HG02870 (cell line): ENCODE measurements at regions not wholly inside any gene's neighbourhood (a gene's known extent, or its start where the extent isn't known, plus 50 kb on each side); places are given as distances from the start of the nearest gene placed in this dataset.
"Not testable (repeated sequence)": the region's sequence is repeated elsewhere in the genome, so short reads cannot be mapped to it uniquely, and the experiment has no call there.

Source experiments
- ATAC-seq: cut with Tn5 transposase; IDR thresholded peaks from one replicate; pipeline ENCODE4 v1.9.1; 2021; ENCODE audit warnings: mild to moderate bottlenecking, moderate library complexity; ENCODE audit not compliant: unreplicated experiment

DNA sequence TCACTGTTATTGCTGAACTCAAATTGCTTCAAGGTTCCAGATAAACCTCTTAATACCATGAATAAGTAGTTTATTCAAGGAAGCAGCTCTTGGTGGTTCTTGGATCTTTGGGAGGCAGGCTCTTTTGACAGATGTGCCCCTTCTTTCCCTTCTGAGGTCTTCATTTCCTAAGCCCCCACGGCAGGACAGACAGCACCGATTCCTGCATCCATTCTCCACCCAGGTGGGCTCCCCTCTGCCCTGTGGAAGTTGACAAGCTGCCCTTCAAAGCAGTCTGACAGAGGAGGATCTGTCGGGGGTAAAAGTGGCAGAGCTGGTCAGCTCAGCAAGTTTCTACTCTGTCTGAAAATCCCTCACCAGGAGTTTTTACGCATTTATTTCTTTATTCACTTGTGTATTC lies 605.3 kb upstream of the B3GAT1 start:
- no peak for ATAC-seq

DNA sequence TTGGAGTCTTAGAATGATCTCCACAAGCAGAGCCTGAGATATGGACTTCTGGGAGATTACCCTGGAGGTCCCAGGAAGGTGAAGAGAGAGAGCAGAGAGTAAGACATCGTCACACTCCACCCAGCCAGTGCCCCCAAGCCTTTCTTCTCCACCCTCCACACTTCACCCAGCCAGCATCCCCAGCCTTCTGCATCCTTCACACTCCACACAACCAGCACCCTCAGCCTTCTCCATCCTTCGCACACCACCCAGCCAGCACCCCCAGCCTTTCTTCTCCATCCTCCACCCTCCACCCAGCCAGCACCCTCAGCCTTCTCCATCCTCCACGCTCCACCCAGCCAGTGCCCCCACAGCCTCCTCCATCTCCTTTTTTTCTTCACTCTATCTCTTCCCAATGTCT lies 603.9 kb upstream of the B3GAT1 start:
- ATAC-seq = no peak

DNA sequence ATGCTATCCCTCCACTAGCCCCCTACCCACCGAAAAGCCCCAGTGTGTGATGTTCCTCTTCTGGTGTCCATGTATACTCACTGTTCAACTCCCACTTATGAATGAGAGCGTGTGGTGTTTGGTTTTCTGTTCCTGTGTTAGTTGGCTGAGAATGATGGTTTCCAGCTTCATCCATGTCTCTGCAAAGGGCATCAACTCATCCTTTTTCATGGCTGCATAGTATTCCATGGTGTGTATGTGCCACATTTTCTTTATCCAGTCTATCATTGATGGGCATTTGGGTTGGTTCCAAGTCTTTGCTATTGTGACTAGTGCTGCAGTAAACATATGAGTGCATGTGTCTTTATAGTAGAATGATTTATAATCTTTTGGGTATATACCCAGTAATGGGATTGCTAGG lies 599.3 kb upstream of the B3GAT1 start:
- not testable (repeated sequence) for ATAC-seq

DNA sequence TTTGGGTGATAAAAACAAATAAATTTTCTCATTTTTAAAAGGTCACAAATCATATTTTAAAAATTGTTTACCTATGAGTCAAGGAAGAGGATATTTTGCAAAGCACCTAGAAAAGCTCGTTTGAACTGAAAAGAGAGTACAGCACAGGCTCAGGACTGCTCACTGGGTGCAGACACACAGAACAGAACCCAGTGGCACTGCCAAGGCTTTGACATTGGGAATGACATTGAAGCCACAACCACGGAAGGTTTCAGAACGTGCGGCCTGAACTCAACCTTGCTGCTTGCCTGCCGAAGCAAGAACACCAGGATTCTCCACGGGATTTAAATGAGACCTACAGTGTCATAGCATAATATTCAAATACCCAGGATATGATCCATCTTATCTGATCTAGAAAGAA lies 597.1 kb upstream of the B3GAT1 start:
- ATAC-seq = no peak

DNA sequence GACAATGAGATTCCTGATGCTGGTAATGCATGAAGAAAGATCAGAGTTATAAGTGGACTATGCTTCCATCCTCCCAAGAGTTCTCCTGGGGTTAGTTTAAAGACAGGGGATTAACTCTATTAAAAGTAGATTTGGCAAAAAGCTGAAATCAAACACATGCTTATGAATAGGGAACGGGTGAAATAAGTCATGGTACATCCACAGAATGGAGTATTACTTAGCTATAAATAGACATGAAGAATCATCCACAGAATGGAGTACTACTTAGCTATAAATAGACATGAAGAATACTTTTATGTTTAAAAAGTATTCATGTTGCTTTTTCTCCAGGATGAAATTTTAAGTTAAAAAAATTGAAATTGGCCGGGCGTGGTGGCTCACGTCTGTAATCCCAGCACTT lies 596.4 kb upstream of the B3GAT1 start:
- ATAC-seq = no peak

DNA sequence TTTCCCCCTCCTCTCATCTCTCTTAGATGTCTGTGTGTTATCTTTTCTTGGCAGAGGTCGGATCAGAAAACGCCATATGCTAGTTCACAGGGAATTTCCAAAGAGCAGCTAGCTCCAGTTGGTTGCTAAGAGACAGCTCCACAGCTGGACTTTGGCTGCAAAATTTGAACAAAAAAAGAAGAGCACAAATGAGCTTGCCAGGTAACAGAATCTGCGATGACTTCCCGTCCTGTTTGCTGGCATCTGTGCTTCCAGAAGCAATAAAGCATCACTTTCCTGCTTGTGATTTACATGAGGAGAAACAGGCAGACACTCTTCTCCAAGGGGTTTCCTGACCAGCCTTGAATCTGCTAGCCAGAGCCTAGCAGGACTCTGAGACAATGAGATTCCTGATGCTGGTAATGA lies 596.0 kb upstream of the B3GAT1 start:
- no peak for ATAC-seq

DNA sequence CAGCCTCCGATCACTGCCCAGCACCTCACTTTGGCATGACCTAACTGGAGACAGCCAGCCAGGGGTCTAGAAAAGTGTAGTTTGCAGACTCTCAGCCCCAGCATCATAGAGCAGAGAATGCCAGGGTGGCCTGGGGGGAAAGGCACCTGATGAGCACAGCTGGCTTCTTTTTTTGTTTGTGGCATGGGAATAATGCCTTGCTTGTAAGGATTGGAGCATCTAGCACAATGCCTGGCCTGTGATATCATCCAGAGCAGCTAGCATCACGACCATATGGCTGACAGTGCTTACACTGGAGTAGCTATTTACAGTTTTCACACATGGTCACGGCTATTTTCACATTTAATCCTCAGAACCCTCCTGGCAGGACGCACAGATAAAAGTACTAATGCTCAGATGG lies 594.8 kb upstream of the B3GAT1 start:
- ATAC-seq = no peak

DNA sequence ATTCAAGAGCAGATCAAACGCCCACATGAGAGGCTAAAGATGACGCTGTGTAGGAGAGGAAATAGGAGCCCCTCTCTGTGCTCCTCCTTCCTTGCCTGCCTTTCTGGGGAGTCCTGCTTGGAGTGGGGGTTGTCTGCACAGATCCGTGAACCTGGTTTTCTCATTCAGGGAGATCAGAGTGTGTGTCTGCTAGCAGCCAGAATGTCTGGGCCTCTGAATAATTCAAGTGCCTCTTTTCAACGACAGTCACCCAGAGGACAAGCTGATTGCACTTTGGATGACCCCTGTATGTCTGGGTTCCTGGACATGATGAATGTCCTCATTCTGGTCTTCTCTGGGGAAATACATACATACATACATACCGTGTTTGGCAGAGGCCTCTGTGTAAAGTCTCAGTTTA lies 592.5 kb upstream of the B3GAT1 start:
- no peak for ATAC-seq

DNA sequence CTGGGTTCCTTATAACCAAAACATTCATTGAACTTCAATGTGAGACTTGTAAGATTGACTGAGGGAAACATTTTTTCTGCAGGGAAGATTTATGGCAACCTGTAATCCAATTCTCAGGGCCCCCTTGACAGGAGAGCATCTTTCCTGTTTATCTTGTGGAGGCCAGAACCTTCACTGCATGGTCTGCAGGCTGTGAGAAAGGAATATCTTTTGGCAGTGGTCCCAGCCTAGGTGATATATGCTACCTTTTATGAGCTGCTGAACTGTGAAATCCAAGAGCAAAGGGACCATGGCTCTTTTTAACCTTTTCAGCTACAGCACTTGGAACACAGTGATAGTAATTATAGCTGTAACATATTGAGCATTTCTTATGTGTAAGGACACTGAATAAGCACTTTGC lies 590.2 kb upstream of the B3GAT1 start:
- ATAC-seq = no peak

DNA sequence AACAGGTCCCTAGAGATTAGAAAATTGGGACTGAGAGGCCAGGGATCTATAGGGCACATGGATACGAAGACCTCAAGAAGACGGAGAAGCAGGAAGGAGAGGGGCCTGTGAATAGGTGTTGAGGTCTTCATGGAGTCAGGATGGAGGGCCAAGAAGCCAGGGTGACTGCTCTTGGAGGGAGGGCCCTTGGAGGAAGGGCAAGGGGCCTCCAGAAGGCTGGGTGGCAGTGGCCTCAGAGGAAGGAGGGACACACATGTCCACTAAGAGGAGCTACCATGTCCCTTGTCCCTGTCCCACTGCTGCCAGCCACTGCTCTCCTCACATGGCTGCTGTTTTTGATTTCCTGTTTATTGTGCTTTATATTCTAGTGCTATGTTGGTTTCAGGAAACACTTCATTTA lies 589.5 kb upstream of the B3GAT1 start:
- no peak for ATAC-seq

DNA sequence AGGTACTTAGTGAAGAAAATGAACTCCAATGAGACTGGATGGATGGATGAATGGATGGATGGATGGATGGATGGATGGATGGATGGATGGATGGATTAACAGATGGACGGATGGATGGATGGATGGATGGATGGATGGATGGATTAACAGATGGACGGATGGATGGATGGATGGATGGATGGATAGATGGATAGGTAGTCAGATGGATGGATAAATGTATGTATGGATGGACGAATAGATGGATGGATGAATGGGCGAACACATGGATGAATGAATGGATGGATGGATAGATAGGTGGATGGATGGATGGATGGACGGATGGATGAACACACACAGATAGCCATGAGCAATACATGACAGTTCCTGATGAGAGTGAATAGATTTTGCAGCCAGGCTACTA lies 589.0 kb upstream of the B3GAT1 start:
- not testable (repeated sequence) for ATAC-seq

DNA sequence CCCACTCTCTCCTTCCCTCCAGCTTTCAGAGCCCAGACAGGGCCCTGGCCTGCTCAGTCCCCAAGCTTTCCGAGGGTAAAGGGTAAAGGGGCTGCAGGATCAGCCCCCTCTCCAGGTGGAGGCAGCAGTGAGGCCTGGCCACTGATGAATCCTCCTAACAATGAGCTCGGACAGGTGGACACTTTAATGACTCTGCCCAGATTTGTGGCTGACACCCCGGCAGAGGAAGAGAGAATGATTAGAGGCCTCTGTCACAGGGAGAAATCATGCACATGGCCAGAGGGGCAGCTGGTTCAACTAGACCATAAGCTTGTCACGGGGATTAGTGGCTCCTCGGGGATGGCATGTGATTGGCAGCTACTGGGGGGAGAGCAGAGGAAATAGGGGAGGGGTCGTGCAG lies 587.5 kb upstream of the B3GAT1 start:
- no peak for ATAC-seq

DNA sequence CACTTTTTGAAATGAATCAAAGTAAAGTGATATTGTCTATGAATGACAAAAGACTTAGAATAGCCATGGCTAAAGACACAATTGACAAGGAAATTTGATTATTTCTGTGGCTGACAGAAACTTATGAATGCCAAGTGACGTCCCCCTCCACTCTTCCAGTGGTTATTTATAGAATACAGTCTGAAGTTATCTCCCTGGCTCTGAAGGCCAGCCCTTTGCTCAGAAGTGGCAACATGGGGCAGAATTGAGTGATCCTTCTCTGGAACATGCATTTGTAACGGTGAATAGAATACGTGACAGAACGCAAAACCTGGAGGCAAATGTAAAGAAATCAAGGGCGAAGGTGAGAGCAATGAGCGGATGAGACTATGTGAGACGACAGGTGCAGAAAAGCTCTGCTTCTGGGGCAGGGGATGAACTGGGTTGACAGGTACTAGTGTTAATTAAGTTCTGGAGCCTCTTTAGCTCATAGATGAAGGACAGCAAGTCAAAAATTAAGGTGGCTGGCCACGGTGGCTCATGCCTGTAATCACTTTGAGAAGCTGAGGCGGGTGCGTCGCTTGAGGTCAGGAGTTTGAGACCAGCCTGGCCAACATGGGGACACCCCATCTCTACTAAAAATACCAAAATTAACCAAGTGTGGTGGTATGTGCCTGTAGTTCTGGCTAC lies 585.7 kb upstream of the B3GAT1 start:
- no peak for ATAC-seq

DNA sequence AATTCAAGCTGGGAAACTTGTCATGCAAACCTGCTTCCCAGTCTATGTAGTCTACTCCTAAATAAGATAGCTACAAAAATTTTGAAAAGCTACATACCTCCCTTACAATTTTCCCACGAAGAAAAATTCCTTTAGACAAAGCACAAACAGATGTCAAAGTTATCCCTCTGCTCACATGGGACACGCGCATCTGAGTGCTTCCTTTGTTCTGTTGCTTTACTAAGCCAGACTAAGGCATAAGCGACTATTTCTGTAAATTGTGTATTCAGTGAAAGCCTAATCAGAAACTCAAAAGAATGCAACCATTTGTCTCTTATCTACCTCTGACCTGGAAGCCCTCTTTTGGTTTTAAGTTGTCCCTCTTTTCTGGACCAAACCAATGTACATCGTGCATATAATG lies 583.7 kb upstream of the B3GAT1 start:
- ATAC-seq = no peak

DNA sequence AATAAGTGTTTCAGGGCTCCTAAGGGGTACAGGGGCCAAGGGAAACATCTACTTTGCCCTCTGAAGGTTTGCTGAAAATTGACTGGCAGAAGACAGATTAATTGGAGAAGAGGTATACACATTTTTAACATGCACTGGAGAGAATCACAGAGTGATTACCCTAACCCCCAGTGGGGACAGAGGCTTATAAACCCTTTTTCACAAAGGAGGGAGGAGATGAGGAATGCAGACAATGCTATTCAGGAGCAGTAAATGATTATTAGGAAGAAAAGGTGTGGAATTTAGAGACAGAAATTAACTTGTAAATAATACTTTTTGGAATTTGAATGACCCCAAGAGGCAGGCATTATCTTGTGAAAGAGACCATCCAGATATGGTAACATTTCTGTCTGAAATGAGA lies 582.4 kb upstream of the B3GAT1 start:
- ATAC-seq = no peak

DNA sequence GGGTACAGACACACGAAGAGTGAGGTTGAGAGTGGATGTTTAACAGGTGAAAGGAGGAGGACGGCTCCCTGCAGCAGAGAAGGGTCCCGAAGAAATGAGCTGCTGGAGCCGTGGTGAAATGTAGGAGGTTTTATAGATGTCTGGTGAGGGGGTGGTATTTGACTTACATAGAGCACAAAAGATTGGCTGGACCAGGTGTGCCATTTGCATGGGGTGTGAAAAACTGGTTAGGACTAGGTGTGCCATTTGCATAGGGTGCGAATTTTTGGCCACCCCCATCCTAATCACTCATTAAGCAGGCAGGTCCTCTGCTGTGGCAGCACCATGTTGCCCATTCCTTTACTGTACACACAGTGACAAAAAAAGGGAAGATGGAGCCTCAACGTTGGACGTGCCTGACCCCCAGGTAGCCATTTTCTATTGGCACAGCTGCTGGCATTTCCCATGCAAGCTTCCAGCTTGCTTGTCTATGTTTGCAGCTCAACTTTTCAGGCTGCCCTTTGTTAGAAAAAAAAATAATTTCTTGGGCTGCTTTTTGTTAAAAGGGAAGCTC lies 581.7 kb upstream of the B3GAT1 start:
- ATAC-seq = no peak

DNA sequence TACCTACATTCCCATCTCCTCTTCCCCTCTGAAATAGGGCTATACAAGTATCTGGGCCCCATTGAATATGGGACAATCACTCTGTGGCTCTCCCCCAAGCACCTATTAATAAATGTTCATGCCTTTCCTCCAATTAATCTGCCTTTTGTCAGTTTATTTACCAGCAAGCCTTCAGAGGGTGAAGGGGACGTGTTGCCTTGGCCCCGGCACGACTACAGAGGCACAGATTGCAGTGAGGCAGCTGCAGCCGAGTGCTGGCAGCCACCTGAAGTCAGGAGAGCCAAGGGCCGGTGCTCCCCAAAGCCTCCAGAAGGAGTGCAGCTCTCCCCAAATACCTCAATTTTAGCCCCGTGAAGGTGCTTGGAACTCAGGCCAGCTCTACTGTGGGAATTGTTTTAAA lies 580.9 kb upstream of the B3GAT1 start:
- no peak for ATAC-seq

DNA sequence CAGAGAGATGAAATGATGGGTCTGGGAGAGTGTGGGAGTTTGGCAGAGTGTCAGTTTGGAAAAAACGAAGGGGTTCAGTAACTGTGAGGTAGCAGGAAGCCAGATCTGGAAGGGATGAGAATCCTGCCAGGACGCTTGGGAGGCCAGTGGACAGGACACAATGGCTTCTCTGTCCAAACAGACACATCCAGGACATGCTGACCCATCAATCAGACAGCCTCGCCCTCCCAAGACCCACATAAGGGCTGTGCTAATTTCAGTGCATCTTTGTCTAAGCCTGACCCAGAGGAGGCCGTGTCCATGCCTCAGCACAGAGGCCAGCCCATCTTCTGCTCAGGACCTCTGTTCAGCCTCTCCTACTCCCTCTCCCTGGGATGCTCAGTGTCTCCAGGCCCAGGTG lies 576.5 kb upstream of the B3GAT1 start:
- ATAC-seq = no peak

DNA sequence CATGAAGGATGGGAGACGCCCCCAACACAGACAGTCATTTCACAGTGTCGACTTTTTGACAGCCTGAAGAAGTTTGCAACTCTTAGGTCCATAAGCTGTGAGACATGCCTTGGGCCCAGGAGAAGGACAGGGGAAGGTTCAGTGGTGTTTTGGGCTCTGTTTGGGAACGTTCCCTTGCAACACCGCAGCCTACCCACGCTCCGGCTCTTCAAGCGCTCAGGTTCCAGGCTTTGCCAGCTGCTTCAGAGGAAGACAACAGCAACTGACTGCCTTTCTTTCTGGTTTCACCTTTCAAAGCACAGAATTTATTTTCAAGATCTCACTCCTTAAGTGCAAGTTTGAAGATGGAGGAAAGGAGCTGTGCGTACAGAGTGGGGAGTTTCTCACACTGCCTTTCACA lies 575.8 kb upstream of the B3GAT1 start:
- ATAC-seq = no peak

DNA sequence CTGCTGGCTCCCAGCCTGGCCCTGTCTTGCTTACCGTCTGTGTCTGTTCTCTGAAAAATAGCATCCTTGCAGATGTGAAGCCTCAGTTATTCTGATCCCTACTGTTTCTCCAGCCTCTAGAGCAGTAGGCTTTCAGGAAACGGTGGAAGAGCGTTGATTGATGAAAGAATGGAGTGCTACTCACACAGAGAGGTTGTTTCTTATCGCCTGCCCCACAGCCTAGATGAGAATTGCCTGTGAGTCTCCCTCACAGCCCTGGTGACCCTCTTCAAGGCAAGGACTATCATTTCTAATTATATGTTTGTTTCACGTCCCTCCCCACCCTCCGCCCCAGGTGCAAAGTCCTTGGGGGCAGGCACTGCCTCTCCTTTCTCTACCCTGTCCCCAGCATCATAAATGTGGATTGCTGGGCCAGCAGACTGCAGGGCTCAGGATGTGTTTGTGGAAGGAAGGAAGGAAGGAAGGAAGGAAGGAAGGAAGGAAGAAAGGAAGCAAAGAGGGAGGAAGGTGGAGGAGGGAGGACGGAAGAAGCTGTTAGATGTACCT lies 575.3 kb upstream of the B3GAT1 start:
- ATAC-seq = no peak

DNA sequence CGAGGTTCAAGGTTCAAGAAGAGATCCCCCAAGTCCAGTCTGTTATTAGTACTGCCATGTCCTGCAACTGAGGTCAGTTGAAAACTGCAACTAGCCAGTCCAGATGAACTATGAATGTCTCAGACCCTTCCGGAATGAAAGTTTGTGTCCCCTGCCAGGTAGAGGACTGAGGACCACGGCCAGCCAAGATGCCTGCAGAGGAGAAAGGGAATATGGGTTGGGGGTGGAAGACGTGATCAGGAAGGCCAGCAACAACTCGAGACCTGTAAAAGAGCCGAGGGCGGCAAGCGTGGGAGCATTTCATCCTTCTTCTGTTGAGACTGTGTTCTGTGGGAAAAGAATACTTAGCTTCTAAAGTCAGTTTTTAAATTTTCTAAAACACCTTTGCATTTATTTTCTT lies 572.4 kb upstream of the B3GAT1 start:
- ATAC-seq = no peak

DNA sequence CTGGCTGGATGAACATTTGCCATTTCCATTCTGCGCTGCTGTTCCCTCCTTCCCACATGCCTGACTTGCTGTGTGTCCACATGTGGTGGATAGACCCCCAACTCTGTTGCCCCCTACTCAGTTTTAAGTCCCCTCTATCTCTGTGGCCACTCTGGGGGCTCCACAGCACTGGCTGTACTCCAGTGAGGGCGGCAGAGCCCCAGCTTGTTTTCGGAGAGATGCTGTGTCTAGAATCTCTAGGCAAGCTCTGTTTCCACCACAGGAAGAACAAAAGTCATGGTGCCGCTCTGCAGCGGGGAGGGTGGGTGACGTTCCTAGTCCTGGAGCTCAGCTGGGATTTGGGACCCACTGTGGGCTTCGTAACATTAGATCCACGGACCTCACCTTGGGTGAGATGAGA lies 570.4 kb upstream of the B3GAT1 start:
- not testable (repeated sequence) for ATAC-seq

DNA sequence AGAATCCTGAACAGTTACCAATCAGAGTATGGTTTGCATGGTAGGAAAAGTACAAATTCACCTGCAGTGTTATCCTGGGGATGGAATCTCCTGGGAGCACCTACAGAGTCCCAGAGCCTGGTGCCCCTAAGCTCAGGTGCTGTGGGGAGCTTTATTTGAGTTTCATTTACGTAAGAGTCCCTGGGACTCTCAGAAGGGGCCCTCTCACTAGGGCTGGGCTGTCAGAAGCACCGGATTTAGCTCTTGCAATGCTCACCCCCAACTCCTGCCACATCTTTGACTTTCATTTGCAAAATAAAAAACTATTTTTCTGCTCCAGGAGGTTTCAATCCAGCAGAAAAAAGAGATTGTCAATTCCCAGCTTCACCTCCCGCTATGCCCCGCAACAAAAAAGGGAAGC lies 569.8 kb upstream of the B3GAT1 start:
- ATAC-seq = no peak
